ENCODE measurements at regions not wholly inside any gene's neighbourhood (a gene's known extent, or its start where the extent isn't known, plus 50 kb on each side); places are given as distances from the start of the nearest gene placed in this dataset.

DNA sequence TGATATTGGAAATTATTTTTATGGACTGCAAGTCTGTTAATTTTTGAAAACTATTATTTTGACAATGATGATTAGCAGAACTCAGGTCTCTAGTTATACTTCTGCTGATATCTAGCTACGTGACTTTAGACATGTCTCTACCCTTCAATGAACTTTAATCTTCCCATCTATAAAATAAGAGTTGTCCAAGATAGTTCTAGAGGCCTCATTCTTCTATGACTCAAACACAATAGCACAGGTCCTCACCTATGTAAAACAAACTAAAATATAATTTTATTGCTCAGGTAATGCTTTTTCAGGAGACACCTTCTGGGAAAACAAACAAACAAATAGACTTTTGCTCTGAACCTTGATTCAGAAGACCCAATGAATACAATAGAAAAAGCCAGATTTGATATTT lies 544.4 kb upstream of the SETBP1 start:
- in situ Hi-C loops (cut with MboI; ENCODE audit: low pct_unique_long_range_greater_than_20kb in 2 of 9, low sequenced_read_pairs in 9 of 9, unreplicated experiment in 9 of 9): loop anchor here in 1 of 9 experiments (25.0 kb wide), 1 partner anchor 1251 kb away; no protein-coding TSS in a partner anchor
- Histone ChIP-seq H3K4me3 (no peak overlapping the region), H3K4me1 (replicated peaks in 1 of 2) (no peaks in the 10 kb centered on the region), H3K27ac (no peak overlapping the region)
- no peak for ATAC-seq (replicated peaks in 6 of 8)
- 57 to 100% (median 95%) methylated on average over 1 of the region's 1 CpG; no CpG with 5 or more reads in 4 of the 10 experiments for WGBS, 10 experiments

DNA sequence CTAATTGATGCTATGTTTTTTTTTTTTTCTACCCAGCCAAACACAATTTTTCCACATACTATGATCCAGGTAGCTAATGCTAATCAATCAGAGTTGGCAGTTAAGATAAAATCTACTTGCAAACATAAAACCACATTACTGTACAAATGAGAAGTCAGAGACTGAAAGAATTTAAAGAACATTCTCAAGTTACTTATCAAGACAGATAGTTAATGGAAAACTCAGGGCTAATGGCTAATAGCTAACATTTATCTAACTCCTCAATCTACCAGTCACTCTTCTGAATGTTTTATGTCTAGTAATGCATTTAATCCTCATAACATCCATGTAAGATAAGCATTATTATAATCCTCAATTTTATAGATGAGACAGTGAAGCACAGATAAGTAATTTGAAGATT lies 537.6 kb upstream of the SETBP1 start:
- Histone ChIP-seq H3K27ac (no peak overlapping the region), H3K4me1 (replicated peaks in 1 of 2) (no peaks in the 10 kb centered on the region), H3K4me3 (no peak overlapping the region)
- in situ Hi-C loops (cut with MboI; ENCODE audit: low pct_unique_long_range_greater_than_20kb in 2 of 9, low sequenced_read_pairs in 9 of 9, unreplicated experiment in 9 of 9): loop anchor here in 1 of 9 experiments (25.0 kb wide), 1 partner anchor 1244 kb away; no protein-coding TSS in a partner anchor
- no peak for ATAC-seq (replicated peaks in 6 of 8)

DNA sequence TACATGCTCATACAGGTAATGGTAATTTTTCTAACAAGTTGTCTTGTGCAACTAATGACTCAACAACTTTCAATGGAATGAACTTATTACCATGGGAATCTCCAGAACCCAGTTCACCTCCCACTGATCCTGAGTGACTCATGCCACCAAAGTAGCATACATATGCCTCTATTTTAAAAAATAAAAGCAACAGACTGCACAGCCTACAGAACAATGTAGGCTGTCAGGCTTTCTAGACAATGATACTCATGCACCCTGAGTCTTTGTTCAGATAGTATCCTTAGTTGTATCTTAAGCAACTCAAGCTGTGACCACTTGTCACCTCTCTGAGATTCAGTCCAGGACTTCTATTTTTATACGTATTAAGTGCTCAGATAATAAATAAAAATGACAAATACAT lies 531.0 kb upstream of the SETBP1 start:
- Histone ChIP-seq H3K4me3 (no peak overlapping the region), H3K27ac (no peak overlapping the region), H3K4me1 (replicated peaks in 1 of 2) (peaks cover 0 to 3% of the 10 kb centered on the region in 2 donors)
- in situ Hi-C loops (cut with MboI; ENCODE audit: low pct_unique_long_range_greater_than_20kb in 2 of 9, low sequenced_read_pairs in 9 of 9, unreplicated experiment in 9 of 9): loop anchor here in 1 of 9 experiments (25.0 kb wide), 1 partner anchor 1238 kb away; no protein-coding TSS in a partner anchor
- 57 to 88% (median 68%) methylated on average over 1 of the region's 1 CpG; no CpG with 5 or more reads in 4 of the 10 experiments for WGBS, 10 experiments
- ATAC-seq (replicated peaks in 6 of 8): peak; percentile 24 to 100 (median 67)

DNA sequence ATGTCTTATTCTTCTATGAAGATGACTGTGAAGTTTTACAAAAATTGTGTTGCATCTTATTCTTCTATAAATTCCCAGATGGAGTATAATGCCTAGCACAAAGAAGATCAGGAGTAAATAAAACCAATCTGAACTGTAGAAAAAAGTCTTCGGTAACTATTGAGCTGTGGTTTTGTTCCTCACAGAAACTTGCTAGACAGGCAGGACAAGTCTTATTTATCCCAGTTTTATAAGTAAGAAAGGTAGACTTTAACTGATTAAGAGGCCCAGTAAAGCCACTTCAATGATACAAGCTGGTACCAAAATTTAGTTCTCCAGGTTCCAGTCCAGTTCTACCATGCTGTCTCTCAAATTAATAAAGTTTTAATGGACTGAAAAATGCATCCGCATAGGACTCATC lies 526.7 kb upstream of the SETBP1 start:
- in situ Hi-C loops (cut with MboI; ENCODE audit: low pct_unique_long_range_greater_than_20kb in 2 of 9, low sequenced_read_pairs in 9 of 9, unreplicated experiment in 9 of 9): no loop called here
- peaks cover 3% of the 10 kb centered on the region in 2 donors for H3K4me1 ChIP-seq (replicated peaks in 1 of 2)
- no peak for ATAC-seq (replicated peaks in 6 of 8)
- no peak overlapping the region for H3K4me3 ChIP-seq
- H3K27ac ChIP-seq: no peak overlapping the region
- WGBS, 10 experiments: 66 to 100% (median 91%) methylated on average over 1 to 2 of the region's 2 CpGs; no CpG with 5 or more reads in 2 of the 10 experiments

DNA sequence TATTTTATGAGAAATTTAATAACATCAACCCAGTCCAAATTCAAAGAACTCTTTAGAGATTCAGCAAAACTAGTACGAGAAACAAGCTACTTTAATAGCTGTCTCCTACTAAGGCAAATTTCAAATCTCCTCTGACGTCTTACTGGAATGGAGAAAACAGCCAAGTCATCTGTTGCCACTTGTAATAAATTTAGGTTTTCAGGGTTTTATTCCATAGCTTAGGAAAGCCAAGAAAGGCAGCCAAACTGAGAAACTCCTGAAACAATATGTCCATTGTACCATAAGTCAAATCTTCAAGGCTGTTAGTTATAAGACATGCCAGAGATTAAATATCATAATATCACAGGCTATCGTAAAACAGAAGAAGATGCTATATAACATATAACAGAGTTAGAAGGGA lies 524.6 kb upstream of the SETBP1 start:
- Histone ChIP-seq H3K4me3 (no peak overlapping the region), H3K4me1 (replicated peaks in 1 of 2) (peaks cover 0 to 3% of the 10 kb centered on the region in 2 donors), H3K27ac (no peak overlapping the region)
- WGBS, 10 experiments: 0 to 100% (median 66%) methylated on average over 1 to 3 of the region's 3 CpGs; no CpG with 5 or more reads in 4 of the 10 experiments
- no peak for ATAC-seq (replicated peaks in 6 of 8)
- in situ Hi-C loops (cut with MboI; ENCODE audit: low pct_unique_long_range_greater_than_20kb in 2 of 9, low sequenced_read_pairs in 9 of 9, unreplicated experiment in 9 of 9): no loop called here

DNA sequence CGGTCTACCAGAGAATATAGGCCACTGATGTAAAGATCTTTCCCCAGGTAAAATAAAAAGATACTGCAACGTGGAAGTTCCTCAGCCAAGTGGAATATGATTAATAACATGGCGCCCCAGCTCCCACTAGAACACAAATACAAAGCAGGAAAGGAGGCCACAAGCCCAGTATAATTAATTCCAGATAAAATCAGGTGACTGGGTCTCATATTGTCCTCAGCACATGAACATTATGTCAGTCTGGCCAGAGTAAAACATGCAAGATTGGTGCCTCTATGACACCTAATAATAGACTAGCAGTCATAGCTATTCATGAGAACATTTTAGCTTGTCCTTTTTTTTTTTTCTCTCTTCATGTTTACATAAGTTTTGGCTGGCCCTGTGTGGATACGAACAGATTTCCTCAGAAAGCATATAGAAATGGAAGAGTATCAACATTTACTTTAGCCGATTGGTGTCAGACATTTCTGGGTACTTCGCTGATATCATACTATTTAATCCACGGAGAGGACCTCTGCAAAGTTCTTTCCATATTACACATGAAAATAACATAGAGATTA lies 523.8 kb upstream of the SETBP1 start:
- WGBS, 10 experiments: 18 to 96% (median 85%) methylated on average over 4 to 7 of the region's 7 CpGs
- in situ Hi-C loops (cut with MboI; ENCODE audit: low pct_unique_long_range_greater_than_20kb in 2 of 9, low sequenced_read_pairs in 9 of 9, unreplicated experiment in 9 of 9): no loop called here
- ATAC-seq (replicated peaks in 6 of 8): peak in 5 of 8 experiments; percentile 41 to 63 (median 55)
- peaks cover 0 to 3% of the 10 kb centered on the region in 2 donors for H3K4me1 ChIP-seq (replicated peaks in 1 of 2)
- H3K4me3 ChIP-seq: no peak overlapping the region
- H3K27ac ChIP-seq: no peak overlapping the region

DNA sequence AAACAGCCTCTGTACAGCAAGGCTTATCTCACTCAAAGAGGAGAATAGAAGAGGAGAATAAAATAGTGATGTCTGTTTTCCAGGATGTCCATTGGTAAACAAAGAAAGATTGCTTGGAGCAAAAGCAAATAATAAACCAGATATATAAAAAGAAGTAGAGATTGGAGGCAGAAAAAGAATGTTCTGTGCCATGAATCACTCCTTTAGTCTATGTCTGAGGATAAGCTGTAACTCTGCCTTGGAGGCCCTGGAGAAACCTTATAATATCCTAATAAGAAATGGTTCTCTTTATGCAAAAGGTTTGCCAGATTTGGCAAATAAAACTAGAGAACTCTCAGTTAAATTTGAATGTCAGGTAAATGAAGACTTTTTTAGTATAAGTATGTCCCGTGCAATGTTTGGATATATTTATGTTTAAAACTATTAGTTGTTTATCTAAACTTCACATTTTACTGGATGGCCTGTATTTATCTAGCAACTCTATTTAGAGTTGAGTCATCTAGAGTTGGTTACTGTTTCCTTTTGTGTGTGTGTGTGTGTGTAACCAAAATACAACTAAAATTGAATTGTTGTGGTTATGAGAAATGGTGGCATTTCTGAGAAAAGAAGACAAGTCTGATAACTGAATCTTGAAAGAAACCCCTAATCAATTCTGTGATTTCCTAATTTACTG lies 510.3 kb upstream of the SETBP1 start:
- in situ Hi-C loops (cut with MboI; ENCODE audit: low pct_unique_long_range_greater_than_20kb in 2 of 9, low sequenced_read_pairs in 9 of 9, unreplicated experiment in 9 of 9): no loop called here
- Histone ChIP-seq H3K4me3 (no peak overlapping the region), H3K4me1 (replicated peaks in 1 of 2) (peaks cover 0 to 6% of the 10 kb centered on the region in 2 donors), H3K27ac (no peak overlapping the region)
- ATAC-seq (replicated peaks in 6 of 8): no peak
- 44 to 100% (median 91%) methylated on average over 1 of the region's 1 CpG; no CpG with 5 or more reads in 2 of the 10 experiments for WGBS, 10 experiments

DNA sequence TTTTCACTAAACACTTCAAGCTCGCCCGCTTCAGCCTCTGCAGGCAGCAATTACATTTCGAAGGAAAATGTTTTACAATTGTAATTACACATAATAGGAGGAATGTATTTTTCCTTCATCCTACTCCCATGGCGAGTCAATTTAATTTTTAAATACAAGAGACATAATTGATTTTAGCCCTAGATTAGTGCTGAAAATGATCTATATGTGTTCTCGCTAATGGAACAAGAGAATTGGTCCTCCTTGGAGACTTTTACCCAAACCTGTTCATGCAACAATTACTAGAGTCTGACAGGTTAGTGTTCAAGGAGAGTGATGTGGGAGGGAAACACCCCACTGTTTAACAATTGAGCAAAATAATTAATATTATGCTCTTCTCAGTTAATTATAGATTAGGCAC lies 509.4 kb upstream of the SETBP1 start:
- no peak for ATAC-seq (replicated peaks in 6 of 8)
- in situ Hi-C loops (cut with MboI; ENCODE audit: low pct_unique_long_range_greater_than_20kb in 2 of 9, low sequenced_read_pairs in 9 of 9, unreplicated experiment in 9 of 9): no loop called here
- Histone ChIP-seq H3K27ac (no peak overlapping the region), H3K4me3 (no peak overlapping the region), H3K4me1 (replicated peaks in 1 of 2) (peaks cover 0 to 6% of the 10 kb centered on the region in 2 donors)
- 14 to 100% (median 74%) methylated on average over 1 to 5 of the region's 5 CpGs; no CpG with 5 or more reads in 2 of the 10 experiments for WGBS, 10 experiments

DNA sequence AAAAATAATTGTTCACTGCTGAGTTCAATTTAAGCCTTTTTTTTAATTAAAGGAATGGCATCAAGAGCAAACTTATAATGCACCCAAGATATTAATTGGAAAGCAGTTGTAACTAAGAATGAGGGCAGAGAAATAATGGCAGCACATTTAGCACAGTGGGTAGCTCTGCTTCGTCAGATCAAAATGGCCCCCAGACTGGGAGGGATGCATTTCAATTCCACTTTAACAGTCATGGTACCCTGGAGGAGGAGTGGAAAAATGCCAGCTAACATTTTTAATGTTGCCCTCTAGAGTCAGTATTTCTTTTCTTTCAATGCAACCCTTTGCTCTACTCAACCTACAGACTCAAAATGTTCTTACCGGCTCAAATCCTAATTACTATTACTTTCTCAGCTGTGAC lies 504.8 kb upstream of the SETBP1 start:
- H3K27ac ChIP-seq: no peak overlapping the region
- in situ Hi-C loops (cut with MboI; ENCODE audit: low pct_unique_long_range_greater_than_20kb in 2 of 9, low sequenced_read_pairs in 9 of 9, unreplicated experiment in 9 of 9): no loop called here
- WGBS, 10 experiments: 33 to 100% (median 100%) methylated on average over 1 to 2 of the region's 2 CpGs; no CpG with 5 or more reads in 1 of the 10 experiments
- peaks cover 0 to 2% of the 10 kb centered on the region in 2 donors for H3K4me1 ChIP-seq (replicated peaks in 1 of 2)
- no peak for ATAC-seq (replicated peaks in 6 of 8)
- H3K4me3 ChIP-seq: no peak overlapping the region

DNA sequence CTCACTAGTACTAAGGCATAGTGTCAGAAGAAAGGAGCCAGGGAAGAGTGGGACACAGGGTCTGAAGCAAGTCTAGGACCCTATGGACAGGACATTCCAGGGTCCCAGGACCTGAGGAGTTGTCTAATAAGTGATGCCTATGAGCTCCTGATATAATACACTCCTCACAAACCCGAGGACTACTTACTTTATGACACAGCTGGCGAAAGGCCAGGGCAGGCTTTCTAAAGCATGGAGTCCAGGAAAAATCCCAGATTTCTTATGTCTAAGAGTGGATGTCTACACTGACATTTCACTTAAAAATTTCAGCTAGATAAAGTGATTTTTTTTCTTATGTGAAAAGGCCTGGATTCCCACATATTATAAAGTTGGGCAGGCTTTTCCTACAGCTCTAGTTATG lies 502.2 kb upstream of the SETBP1 start:
- no peak for ATAC-seq (replicated peaks in 6 of 8)
- Histone ChIP-seq H3K27ac (no peak overlapping the region), H3K4me1 (replicated peaks in 1 of 2) (peaks cover 0 to 2% of the 10 kb centered on the region in 2 donors), H3K4me3 (no peak overlapping the region)
- WGBS, 10 experiments: 0 to 94% (median 73%) methylated on average over 1 to 2 of the region's 2 CpGs; no CpG with 5 or more reads in 4 of the 10 experiments
- in situ Hi-C loops (cut with MboI; ENCODE audit: low pct_unique_long_range_greater_than_20kb in 2 of 9, low sequenced_read_pairs in 9 of 9, unreplicated experiment in 9 of 9): no loop called here

DNA sequence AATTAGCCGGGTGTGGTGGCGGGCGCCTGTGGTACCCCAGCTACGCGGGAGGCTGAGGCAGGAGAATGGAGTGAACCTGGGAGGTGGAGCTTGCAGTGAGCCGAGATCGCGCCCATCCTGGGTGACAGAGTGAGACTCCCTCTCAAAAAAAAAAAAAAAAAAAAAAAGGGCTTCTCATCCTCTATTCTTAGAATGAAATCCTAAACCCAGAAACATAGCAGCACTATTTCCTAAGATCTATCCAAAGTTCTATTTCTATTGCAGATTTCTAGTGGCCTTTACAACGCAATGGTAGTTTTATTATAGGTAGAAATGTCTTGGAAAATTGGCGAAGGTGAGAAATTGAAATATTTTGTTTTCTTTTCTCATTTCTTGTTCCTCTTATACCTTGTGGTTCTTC lies 501.0 kb upstream of the SETBP1 start:
- Histone ChIP-seq H3K4me1 (replicated peaks in 1 of 2) (peaks cover 0 to 2% of the 10 kb centered on the region in 2 donors), H3K4me3 (no peak overlapping the region), H3K27ac (no peak overlapping the region)
- in situ Hi-C loops (cut with MboI; ENCODE audit: low pct_unique_long_range_greater_than_20kb in 2 of 9, low sequenced_read_pairs in 9 of 9, unreplicated experiment in 9 of 9): no loop called here
- ATAC-seq (replicated peaks in 6 of 8): no peak
- WGBS, 10 experiments: 55 to 100% (median 94%) methylated on average over 1 to 9 of the region's 10 CpGs; no CpG with 5 or more reads in 1 of the 10 experiments

DNA sequence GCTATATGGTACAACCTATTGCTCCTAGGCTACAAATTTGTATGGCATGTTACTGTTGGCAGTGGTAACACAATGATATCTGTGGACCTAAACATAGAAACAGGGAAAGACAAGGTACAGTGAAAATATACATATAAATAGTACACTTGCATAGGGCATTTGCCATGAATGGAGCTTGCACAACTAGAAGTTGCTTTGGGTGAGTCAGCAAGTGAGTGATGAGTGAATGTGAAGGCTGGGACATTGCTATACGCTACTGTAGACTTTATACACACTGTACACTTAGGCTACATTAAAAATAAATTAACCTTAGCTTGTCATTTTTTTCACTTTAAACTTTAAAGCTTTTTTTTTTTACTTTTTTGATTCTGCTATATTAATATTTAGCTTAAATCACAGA lies 500.0 kb upstream of the SETBP1 start:
- peak in 3 of 8 experiments; percentile 32 to 56 (median 44) for ATAC-seq (replicated peaks in 6 of 8)
- 33 to 100% (median 80%) methylated on average over 1 of the region's 1 CpG; no CpG with 5 or more reads in 1 of the 10 experiments for WGBS, 10 experiments
- no peak overlapping the region for H3K4me3 ChIP-seq
- in situ Hi-C loops (cut with MboI; ENCODE audit: low pct_unique_long_range_greater_than_20kb in 2 of 9, low sequenced_read_pairs in 9 of 9, unreplicated experiment in 9 of 9): no loop called here
- H3K4me1 ChIP-seq (replicated peaks in 1 of 2): peaks cover 0 to 2% of the 10 kb centered on the region in 2 donors
- no peak overlapping the region for H3K27ac ChIP-seq

DNA sequence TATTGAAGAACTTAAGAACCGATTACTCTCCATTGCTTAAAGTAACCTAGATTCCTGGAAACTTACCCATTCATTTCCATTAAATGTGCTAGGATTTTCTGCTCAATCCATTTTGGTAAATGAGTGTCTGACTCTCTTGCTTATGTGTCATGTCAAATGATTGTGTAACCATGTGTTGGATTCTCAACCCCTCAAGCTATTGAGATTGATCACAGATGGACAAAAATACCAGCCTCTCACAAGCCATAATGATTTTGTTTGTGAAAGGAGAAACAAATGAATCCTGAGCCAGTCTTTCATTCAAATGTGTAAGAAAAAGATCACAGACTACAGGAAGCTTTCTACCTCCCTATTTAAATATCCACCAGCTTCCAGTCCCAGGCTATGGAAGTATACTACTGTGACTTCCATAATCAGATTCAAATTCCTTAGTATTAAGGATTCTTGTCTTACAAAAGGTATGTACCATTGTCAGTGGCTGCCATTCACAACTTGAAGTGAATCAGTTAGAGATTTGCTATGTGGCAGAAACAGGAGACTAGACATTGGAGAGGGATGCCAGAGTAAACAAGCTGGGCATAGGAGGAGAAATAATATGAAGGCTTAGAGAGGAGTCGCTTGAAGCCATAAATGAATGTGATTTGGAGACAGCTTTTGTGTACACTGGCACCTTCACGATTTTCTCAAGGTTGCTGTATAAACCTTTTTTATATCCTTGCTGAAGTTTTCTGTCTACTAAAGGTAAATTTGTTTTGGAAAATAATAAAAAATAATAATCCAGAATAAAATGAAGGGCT lies 498.5 kb upstream of the SETBP1 start:
- no peak overlapping the region for H3K4me3 ChIP-seq
- 0 to 100% (median 84%) methylated on average over 1 to 3 of the region's 3 CpGs; no CpG with 5 or more reads in 1 of the 10 experiments for WGBS, 10 experiments
- in situ Hi-C loops (cut with MboI; ENCODE audit: low pct_unique_long_range_greater_than_20kb in 2 of 9, low sequenced_read_pairs in 9 of 9, unreplicated experiment in 9 of 9): no loop called here
- peak in 2 of 8 experiments; percentile 20 to 37 for ATAC-seq (replicated peaks in 6 of 8)
- H3K27ac ChIP-seq: no peak overlapping the region
- H3K4me1 ChIP-seq (replicated peaks in 1 of 2): peaks cover 0 to 2% of the 10 kb centered on the region in 2 donors
